ENCODE measurements at regions not wholly inside any gene's neighbourhood (a gene's known extent, or its start where the extent isn't known, plus 50 kb on each side); places are given as distances from the start of the nearest gene placed in this dataset.

DNA sequence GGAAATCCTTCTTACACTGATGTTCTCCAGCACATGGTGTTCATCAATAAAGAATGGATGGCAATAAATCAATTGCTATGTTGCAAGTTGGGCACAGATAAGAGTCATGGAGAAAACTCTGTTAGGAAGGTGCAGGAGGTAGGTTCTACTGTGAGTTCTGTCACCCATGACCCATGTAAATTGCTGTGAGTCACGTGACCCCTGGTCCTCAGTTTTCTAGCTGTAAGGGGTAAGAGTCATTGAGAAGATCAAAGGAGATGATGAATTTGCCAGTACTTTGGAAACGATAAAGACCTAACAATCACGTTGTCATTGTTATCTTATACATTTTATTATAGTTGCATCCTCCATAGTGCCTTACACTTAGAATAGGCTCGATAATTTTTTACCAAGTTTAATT lies 235.2 kb upstream of the ARID2 start (continued):
- TF ChIP-seq ARID3A (IDR thresholded peaks at IDR 0.05; ENCODE audit: borderline replicate concordance, low read depth, low read length) (no peak), HIVEP1 (CRISPR knock-in tag; IDR thresholded peaks at IDR 0.05) (no peak), HCFC1 (IDR thresholded peaks at IDR 0.05; ENCODE audit: low read depth, low read length) (no peak), TAF7 (tag; IDR thresholded peaks at IDR 0.05) (no peak), ZNF830 (CRISPR knock-in tag; IDR thresholded peaks at IDR 0.05) (no peak), CBFA2T2 (conservative IDR thresholded peaks at IDR 0.05) (0 out of 2 replicates have a peak, but pooled peaks have one; percentile 26), HDAC2 (IDR thresholded peaks at IDR 0.05) (no peak), ZNF586 (CRISPR knock-in tag; conservative IDR thresholded peaks at IDR 0.05) (no peak), RAD51 (IDR thresholded peaks at IDR 0.05; ENCODE audit: borderline replicate concordance, low read depth) (peak; percentile 68; the same call in 1 of the 2 replicates), ZNF592 (IDR thresholded peaks at IDR 0.05) (no peak), NFYB (IDR thresholded peaks at IDR 0.05; ENCODE audit: extremely low read depth, insufficient read length) (no peak)
- TF ChIP-seq, protein P1, sequence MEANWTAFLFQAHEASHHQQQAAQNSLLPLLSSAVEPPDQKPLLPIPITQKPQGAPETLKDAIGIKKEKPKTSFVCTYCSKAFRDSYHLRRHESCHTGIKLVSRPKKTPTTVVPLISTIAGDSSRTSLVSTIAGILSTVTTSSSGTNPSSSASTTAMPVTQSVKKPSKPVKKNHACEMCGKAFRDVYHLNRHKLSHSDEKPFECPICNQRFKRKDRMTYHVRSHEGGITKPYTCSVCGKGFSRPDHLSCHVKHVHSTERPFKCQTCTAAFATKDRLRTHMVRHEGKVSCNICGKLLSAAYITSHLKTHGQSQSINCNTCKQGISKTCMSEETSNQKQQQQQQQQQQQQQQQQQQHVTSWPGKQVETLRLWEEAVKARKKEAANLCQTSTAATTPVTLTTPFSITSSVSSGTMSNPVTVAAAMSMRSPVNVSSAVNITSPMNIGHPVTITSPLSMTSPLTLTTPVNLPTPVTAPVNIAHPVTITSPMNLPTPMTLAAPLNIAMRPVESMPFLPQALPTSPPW (CRISPR knock-in tag; IDR thresholded peaks at IDR 0.05), result no peak
- TF ChIP-seq, protein P2, sequence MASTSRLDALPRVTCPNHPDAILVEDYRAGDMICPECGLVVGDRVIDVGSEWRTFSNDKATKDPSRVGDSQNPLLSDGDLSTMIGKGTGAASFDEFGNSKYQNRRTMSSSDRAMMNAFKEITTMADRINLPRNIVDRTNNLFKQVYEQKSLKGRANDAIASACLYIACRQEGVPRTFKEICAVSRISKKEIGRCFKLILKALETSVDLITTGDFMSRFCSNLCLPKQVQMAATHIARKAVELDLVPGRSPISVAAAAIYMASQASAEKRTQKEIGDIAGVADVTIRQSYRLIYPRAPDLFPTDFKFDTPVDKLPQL (IDR thresholded peaks at IDR 0.05; ENCODE audit: extremely low read depth, insufficient read length), result no peak
- TF ChIP-seq, protein P3, sequence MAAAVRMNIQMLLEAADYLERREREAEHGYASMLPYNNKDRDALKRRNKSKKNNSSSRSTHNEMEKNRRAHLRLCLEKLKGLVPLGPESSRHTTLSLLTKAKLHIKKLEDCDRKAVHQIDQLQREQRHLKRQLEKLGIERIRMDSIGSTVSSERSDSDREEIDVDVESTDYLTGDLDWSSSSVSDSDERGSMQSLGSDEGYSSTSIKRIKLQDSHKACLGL (CRISPR knock-in tag; IDR thresholded peaks at IDR 0.05; ENCODE audit: borderline replicate concordance, poor library complexity, severe bottlenecking), result no peak
- TF ChIP-seq, protein P4, sequence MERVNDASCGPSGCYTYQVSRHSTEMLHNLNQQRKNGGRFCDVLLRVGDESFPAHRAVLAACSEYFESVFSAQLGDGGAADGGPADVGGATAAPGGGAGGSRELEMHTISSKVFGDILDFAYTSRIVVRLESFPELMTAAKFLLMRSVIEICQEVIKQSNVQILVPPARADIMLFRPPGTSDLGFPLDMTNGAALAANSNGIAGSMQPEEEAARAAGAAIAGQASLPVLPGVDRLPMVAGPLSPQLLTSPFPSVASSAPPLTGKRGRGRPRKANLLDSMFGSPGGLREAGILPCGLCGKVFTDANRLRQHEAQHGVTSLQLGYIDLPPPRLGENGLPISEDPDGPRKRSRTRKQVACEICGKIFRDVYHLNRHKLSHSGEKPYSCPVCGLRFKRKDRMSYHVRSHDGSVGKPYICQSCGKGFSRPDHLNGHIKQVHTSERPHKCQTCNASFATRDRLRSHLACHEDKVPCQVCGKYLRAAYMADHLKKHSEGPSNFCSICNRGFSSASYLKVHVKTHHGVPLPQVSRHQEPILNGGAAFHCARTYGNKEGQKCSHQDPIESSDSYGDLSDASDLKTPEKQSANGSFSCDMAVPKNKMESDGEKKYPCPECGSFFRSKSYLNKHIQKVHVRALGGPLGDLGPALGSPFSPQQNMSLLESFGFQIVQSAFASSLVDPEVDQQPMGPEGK (CRISPR knock-in tag; IDR thresholded peaks at IDR 0.05; ENCODE audit: borderline replicate concordance), result no peak
- TF ChIP-seq, protein P5, sequence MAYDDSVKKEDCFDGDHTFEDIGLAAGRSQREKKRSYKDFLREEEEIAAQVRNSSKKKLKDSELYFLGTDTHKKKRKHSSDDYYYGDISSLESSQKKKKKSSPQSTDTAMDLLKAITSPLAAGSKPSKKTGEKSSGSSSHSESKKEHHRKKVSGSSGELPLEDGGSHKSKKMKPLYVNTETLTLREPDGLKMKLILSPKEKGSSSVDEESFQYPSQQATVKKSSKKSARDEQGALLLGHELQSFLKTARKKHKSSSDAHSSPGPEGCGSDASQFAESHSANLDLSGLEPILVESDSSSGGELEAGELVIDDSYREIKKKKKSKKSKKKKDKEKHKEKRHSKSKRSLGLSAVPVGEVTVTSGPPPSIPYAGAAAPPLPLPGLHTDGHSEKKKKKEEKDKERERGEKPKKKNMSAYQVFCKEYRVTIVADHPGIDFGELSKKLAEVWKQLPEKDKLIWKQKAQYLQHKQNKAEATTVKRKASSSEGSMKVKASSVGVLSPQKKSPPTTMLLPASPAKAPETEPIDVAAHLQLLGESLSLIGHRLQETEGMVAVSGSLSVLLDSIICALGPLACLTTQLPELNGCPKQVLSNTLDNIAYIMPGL (CRISPR knock-in tag; IDR thresholded peaks at IDR 0.05), result no peak

Data from K562 (cell line).